BLaER1 (cell line): ENCODE measurements at regions not wholly inside any gene's neighbourhood (a gene's known extent, or its start where the extent isn't known, plus 50 kb on each side); places are given as distances from the start of the nearest gene placed in this dataset.

ENCODE experiments used
- H3K27ac ChIP-seq: shearing (Covaris generic); formaldehyde crosslinking; 2 replicates; pipeline ENCODE4 v1.8.1; 2022
- H3K27me3 ChIP-seq: shearing (Covaris generic); formaldehyde crosslinking; 2 replicates; pipeline ENCODE4 v1.8.1; 2022
- H3K36me3 ChIP-seq: shearing (Covaris generic); formaldehyde crosslinking; 2 replicates; pipeline ENCODE4 v1.8.1; 2022
- H3K4me1 ChIP-seq: shearing (Covaris generic); formaldehyde crosslinking; 2 replicates; pipeline ENCODE4 v1.8.1; 2022
- H3K4me2 ChIP-seq: shearing (Covaris generic); formaldehyde crosslinking; 2 replicates; pipeline ENCODE4 v1.8.1; 2022
- H3K4me3 ChIP-seq: shearing (Covaris generic); formaldehyde crosslinking; 2 replicates; pipeline ENCODE4 v1.8.1; 2022
- H3K9ac ChIP-seq: shearing (Covaris generic); formaldehyde crosslinking; 2 replicates; pipeline ENCODE4 v1.8.1; 2022
- H3K9me3 ChIP-seq: shearing (Covaris generic); formaldehyde crosslinking; 2 replicates; pipeline ENCODE4 v1.8.1; 2022
- H4K20me1 ChIP-seq: shearing (Covaris generic); formaldehyde crosslinking; 2 replicates; pipeline ENCODE4 v1.8.1; 2022
- Cebpa-rat ChIP-seq: shearing (Covaris generic); IDR thresholded peaks from 2 replicates; pipeline ENCODE4 v1.8.1; 2022

DNA sequence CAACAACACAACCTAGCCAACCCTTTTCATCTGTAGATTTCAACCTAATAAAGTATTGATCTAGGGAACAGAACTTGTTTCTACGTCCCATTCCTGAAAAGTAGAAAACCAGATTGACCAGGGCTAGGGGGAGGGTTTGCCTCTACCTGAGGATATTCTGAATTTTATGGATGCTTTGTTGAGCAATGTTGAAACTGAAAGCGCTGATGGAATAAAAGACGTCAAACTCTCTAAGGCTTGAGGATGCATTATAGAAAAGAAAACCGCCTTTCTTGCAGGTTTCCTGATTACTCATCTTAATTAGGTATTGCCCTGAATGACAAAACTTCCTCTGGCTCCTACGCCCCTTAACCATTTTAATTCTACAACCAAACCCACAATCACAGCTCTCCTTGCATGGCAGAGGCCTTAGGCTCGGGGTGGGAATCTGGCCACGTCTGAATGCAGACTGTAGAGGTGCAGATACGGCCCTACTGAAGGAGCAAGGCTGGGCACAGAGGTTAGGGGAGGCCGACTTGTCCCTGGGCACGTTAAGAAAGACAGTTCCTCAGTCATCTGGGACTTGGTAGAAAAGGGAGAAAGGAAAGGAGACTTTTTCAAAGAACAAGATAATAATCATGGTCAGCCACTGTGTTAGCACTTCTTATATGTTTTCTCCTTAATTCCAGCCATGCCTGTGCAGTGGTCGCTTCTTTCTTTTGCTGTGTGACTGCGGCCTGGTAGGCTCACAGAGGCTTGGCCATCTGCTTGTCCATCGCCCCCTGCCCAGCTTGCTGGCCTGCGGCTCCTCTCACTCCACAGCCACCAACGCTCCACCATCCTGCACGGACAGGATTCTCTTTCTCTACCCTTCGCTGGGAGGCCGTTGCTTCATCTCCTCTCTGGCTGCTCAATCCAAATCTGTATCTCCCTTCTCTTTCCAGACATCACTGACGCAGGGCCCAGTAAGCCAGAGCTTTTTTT is 209.5 kb downstream of the VAPA start:
- TF ChIP-seq Cebpa-rat: no peak
- H3K9me3 ChIP-seq: peaks cover 6% of the 10 kb centered on the region; the same call in 1 of the 2 replicates
- no peaks in the 10 kb centered on the region for H3K27me3 ChIP-seq
- H3K4me2 ChIP-seq: no peak overlapping the region
- H3K36me3 ChIP-seq: no peaks in the 10 kb centered on the region
- H3K4me1 ChIP-seq: peaks cover 17% of the 10 kb centered on the region
- no peak overlapping the region for H3K4me3 ChIP-seq
- H3K9ac ChIP-seq: no peak overlapping the region
- H3K27ac ChIP-seq: no peak overlapping the region
- no peaks in the 10 kb centered on the region for H4K20me1 ChIP-seq

DNA sequence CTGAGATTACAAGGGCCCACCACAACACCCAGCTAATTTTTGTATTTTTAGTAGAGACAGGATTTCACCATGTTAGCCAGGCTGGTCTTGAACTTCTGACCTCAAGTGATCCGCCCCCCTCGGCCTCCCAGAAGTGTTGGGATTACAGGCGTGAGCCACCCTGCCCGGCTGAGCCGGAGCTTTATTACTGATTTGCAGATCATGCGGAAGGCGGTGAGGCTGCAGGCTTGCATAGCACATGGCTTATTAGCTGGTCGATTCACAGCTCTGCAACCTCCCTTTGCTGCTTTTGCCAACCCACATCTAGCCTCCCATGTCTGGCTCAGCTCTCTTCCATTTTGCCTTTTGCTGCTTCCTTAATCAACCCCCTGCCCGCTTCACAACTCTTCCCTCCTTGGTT is 210.3 kb downstream of the VAPA start:
- H3K4me2 ChIP-seq: no peak overlapping the region
- no peak overlapping the region for H3K4me3 ChIP-seq
- TF ChIP-seq Cebpa-rat: no peak
- no peak overlapping the region for H3K27ac ChIP-seq
- H3K9ac ChIP-seq: no peak overlapping the region
- H3K9me3 ChIP-seq: peaks cover 6% of the 10 kb centered on the region; the same call in 1 of the 2 replicates
- H4K20me1 ChIP-seq: no peaks in the 10 kb centered on the region
- H3K36me3 ChIP-seq: no peaks in the 10 kb centered on the region
- no peaks in the 10 kb centered on the region for H3K27me3 ChIP-seq
- peaks cover 17% of the 10 kb centered on the region for H3K4me1 ChIP-seq

DNA sequence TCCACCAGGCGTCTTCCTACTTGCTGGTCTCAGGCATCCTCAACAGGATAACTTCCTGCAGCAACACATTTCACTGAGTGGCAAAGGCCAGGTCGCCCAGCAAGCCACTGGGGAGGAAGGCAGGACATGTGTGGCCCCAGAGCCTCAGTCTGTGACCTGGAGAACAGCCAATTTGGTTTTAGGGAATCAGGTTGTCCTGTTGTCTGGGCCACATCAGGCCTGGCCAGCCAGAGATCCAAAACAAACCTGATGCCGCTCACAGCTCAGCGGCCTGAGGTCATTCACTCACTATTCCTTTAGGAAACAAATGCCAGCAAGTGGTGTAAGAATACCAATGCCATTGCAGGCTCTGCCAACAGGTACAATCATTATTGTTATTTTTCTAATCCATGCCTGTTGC is 210.7 kb downstream of the VAPA start:
- Histone ChIP-seq H3K4me1 (peaks cover 17% of the 10 kb centered on the region), H3K36me3 (no peaks in the 10 kb centered on the region), H4K20me1 (no peaks in the 10 kb centered on the region), H3K9me3 (peaks cover 3% of the 10 kb centered on the region; the same call in 1 of the 2 replicates), H3K9ac (no peak overlapping the region), H3K27ac (no peak overlapping the region), H3K4me3 (no peak overlapping the region), H3K4me2 (no peak overlapping the region), H3K27me3 (no peaks in the 10 kb centered on the region)
- TF ChIP-seq Cebpa-rat: no peak

DNA sequence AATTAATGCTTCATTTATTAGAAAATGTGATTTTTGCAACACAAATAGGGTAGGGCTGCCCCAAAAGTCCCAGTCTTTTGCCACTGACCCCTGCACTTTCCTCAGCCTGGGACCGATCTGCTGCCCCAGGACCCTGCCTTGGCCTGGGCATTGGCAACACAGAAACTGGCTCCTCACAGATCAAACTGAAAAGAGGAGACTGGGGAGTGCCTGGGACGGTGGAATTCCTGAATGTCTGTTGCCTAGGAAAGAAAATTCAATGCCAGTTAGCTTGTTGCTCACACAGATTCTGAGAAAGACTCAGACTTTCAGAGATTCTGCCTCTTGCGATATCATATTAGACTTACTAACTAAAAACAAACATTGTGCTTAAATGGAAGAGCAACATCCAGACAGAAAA is 211.2 kb downstream of the VAPA start:
- Histone ChIP-seq H3K36me3 (no peaks in the 10 kb centered on the region), H3K4me2 (no peak overlapping the region), H3K4me1 (peaks cover 13% of the 10 kb centered on the region), H3K27me3 (no peaks in the 10 kb centered on the region), H4K20me1 (no peaks in the 10 kb centered on the region), H3K9me3 (no peaks in the 10 kb centered on the region), H3K27ac (no peak overlapping the region), H3K4me3 (no peak overlapping the region), H3K9ac (no peak overlapping the region)
- TF ChIP-seq Cebpa-rat: no peak

DNA sequence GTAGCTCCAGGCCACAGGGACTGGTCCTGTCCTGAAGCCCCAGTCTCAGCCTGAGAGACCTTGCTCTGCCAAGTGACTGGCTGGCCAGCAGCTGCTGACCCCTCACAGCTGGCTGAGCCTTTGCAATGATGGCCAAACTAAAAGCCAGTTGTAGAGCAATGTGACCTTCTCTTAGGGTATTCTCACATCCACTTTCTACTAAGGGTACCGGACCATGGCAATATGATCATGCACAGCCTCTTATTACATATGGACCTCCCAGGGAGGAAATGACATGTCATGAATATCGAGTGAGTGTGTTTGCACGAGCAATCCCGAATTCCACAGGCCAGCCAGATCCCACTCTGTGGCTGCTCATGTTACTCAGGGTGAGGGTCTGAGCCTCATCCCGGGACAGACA is 213.9 kb downstream of the VAPA start:
- no peak for TF ChIP-seq Cebpa-rat
- Histone ChIP-seq H3K27ac (no peak overlapping the region), H3K4me1 (no peaks in the 10 kb centered on the region), H4K20me1 (no peaks in the 10 kb centered on the region), H3K4me2 (no peak overlapping the region), H3K9ac (no peak overlapping the region), H3K36me3 (no peaks in the 10 kb centered on the region), H3K9me3 (no peaks in the 10 kb centered on the region; the same call in 1 of the 2 replicates), H3K4me3 (no peak overlapping the region), H3K27me3 (peaks cover 12% of the 10 kb centered on the region)

DNA sequence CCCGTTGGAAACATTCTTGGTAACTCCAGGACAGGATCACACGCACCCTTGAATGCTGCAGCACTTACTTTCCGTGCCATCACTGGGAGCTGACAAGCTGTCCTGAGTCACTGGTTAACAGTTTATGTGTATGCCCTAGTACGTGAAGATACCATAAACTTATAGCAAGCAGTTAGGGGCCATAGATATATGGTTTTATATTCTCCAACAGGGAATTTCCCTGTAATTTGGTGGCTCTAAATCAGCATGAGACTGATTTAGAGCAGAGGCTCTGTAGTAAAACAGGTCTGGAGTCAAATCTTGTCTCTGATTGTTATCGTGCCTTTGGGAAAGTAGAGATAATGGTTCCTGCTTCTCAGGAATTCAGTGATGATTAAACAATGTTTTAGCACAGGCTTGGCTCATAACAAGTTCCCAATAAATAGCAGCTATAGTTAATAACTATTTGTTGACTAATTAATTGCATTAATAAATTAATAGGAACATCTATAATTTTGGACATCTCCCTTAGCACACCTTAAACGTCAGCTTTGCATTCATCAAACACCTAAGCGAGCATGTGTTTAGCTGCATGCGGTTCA is 215.2 kb downstream of the VAPA start:
- H3K36me3 ChIP-seq: no peaks in the 10 kb centered on the region
- H3K4me2 ChIP-seq: no peak overlapping the region
- peaks cover 12% of the 10 kb centered on the region for H3K27me3 ChIP-seq
- H3K9me3 ChIP-seq: no peaks in the 10 kb centered on the region; the same call in 1 of the 2 replicates
- H4K20me1 ChIP-seq: no peaks in the 10 kb centered on the region
- H3K4me3 ChIP-seq: no peak overlapping the region
- no peaks in the 10 kb centered on the region for H3K4me1 ChIP-seq
- TF ChIP-seq Cebpa-rat: no peak
- no peak overlapping the region for H3K27ac ChIP-seq
- H3K9ac ChIP-seq: no peak overlapping the region

DNA sequence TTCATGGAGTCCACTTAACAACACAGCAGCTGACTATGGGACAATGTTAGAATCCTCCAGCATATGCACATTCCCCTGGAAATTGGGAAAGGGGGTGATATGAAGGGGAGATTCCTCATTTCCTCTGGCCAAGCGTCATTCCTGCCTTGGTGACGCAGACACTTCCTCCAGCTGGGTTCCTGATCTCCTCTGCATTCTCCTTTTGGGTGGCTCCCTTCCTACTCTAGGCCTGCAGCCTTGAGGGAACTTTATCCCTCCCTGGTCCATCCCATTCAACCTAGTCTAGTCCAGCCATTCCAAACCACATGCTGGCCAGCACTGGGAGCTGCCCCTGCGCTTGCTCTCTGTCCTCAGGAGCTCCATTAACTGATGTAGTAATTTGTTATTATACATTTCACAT is 216.8 kb downstream of the VAPA start:
- Histone ChIP-seq H3K4me2 (no peak overlapping the region), H3K27ac (no peak overlapping the region), H4K20me1 (no peaks in the 10 kb centered on the region), H3K9me3 (no peaks in the 10 kb centered on the region; the same call in 1 of the 2 replicates), H3K9ac (no peak overlapping the region), H3K4me1 (no peaks in the 10 kb centered on the region), H3K27me3 (peaks cover 12% of the 10 kb centered on the region), H3K36me3 (no peaks in the 10 kb centered on the region), H3K4me3 (no peak overlapping the region)
- TF ChIP-seq Cebpa-rat: no peak

DNA sequence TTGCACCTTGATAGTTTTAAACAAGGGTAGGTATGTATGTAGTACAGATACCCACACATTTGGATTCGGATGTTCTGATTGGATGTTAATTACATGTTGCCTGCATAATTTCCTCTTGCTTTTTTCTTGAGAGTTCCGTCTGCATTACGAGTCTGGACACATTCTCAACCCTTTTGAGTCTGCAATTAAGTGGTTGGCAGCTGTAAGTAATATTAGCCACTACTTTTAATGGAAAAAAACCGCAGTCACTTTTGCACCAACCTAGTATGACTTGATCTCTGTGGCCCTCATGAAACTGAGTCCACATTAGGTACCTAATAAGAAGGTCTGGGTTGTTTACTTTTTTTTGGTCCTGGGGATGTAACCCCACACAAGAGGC is 217.3 kb downstream of the VAPA start:
- H3K27ac ChIP-seq: no peak overlapping the region
- H3K9me3 ChIP-seq: peaks cover 3% of the 10 kb centered on the region
- H3K4me1 ChIP-seq: no peaks in the 10 kb centered on the region
- H3K4me3 ChIP-seq: no peak overlapping the region
- no peak for TF ChIP-seq Cebpa-rat
- no peak overlapping the region for H3K4me2 ChIP-seq
- no peaks in the 10 kb centered on the region for H4K20me1 ChIP-seq
- no peak overlapping the region for H3K9ac ChIP-seq
- no peaks in the 10 kb centered on the region for H3K36me3 ChIP-seq
- peaks cover 12% of the 10 kb centered on the region for H3K27me3 ChIP-seq

DNA sequence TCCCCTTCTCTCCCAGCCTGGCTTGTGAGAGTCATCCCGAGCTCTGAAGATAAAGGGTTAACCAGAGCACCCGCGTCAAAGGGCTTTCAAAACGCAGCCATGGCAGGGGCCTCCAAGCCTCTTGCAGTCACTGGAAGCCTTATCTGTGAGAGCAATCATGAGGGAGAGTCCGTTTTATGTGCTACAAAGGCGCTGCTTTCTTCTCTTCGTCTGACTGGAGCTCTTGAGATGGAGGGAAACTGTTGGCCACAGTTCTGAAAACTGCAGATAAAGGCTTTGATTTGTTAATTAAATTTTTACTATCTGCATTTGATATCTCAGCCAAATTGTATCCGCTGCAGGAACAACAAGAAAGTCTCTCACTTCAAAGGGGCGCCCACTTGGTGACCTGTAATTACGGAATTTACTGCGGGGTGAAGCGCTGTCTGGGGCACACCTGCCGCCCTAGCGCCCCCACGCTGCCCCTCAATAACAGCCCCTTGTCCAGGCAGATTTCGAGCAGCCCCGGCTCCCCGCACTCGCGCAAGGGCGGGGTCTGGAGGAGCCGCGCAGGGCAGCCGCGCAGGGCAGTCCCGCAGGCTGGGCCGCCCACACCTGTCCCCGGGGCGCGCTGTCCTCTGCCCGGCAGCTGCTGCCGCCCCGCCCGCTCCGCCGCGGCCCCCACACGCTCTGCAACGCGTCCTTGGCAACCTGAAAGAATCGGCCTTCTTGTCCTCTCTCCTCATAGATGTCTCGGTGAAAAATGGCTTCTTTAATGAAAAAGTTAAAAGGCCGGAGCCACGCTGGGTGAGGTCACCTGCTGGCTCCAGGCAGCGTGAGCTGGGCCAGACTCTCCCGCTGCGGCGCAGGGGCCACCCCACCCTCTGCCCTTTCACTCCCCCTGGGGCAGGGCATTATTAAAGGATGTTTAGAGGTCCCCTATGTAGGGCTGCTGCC is 217.9 kb downstream of the VAPA start:
- Histone ChIP-seq H3K27me3 (peaks cover 12% of the 10 kb centered on the region), H3K27ac (no peak overlapping the region), H3K9me3 (peaks cover 3% of the 10 kb centered on the region), H4K20me1 (no peaks in the 10 kb centered on the region), H3K4me1 (no peaks in the 10 kb centered on the region), H3K4me2 (no peak overlapping the region), H3K36me3 (no peaks in the 10 kb centered on the region), H3K4me3 (no peak overlapping the region), H3K9ac (no peak overlapping the region)
- no peak for TF ChIP-seq Cebpa-rat
